IPS-11a (cell line): ENCODE measurements at regions not wholly inside any gene's neighbourhood (a gene's known extent, or its start where the extent isn't known, plus 50 kb on each side); places are given as distances from the start of the nearest gene placed in this dataset.

ENCODE experiments used
- H3K4me3 ChIP-seq: one replicate; pipeline ENCODE4 v1.5.1; 2013; ENCODE audit warnings: low read depth, low read length, control low read depth

DNA sequence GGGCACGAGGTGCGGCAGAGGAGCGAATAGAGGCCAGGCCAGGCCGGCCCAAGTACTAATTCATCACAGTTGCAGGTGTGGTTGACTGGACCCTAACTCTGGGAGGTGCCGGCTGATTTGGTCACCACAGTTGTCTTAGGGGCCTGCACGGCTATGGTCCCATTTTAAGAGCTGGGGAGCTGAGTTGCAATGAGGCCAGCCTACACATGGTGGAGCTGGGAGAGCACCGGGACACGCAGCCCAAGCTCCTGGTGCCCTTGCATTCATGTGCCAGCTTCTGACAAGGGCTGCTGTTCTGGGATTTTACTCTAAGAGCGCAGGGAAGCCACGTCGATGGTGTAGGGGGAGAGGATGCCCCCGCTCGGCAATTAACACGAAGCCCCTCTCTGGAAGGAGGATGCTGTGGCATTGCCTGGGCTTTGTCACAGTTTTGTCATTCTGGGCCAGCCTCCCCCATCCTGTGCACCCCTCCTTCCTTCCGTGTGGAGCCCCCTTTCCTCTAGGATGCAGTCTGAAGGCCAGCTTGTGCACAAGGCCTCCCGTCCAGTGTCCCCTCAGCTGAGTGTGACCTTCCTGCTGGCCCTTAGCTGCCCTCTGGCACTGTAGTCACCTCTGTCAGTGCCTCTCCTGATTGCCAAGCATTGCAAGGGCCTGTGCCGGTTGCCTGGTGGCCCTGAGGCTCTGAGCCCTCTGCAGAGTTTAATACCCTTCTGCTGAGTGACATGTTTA lies 109.4 kb upstream of the C1QTNF9B start:
- H3K4me3 ChIP-seq, result no peak overlapping the region

DNA sequence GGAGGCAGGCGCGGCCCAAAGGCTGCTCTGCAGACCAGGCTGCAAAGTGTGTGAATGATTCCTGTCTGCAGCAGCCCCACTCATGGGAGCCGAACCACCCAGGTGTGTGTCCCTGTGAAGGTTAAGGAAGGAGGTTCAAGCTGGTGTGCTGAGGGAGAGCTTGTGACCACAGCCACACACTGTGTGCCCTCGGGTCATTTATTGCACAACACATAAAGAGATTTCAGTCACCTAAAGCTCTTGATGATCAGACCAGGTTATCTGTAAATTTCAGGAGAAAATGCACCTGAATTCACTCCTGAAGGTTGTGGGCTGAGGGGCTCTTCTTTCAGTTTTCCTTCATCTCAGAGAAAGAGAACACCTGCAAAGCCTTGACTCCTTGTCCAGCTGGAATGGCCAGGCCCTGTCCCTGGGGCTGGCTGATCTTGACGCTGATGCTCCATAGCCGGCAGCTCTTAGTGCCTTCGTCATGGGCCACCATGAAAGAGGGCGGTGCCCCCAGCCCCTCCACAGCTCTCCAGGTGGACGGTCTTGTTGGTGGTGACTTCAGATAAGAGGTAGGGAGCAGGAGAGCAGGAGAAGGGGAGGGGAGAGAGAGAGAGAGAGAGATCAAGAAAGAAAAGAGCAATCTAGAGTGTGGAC lies 110.8 kb upstream of the C1QTNF9B start:
- H3K4me3 ChIP-seq, result no peak overlapping the region

DNA sequence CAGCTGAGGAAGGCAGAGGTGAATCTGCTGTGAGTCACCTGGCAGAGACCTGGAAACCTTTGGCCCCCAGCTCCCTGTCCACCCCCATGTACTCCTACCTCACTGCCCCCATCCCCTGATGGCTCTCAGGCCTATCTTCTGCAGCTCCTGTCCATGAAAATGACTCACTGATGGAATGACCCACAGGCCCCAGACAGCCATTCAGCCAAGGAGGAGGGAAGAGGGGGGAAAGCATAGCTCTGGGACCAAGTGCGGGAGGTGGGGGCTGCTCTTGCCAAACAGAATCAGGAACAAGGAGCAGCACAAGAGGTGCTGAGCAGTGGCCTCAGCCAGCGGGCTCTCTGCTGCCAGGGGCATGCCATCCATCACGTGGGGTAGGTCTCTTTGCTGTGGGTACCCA lies 111.4 kb upstream of the C1QTNF9B start:
- H3K4me3 ChIP-seq, result no peak overlapping the region

DNA sequence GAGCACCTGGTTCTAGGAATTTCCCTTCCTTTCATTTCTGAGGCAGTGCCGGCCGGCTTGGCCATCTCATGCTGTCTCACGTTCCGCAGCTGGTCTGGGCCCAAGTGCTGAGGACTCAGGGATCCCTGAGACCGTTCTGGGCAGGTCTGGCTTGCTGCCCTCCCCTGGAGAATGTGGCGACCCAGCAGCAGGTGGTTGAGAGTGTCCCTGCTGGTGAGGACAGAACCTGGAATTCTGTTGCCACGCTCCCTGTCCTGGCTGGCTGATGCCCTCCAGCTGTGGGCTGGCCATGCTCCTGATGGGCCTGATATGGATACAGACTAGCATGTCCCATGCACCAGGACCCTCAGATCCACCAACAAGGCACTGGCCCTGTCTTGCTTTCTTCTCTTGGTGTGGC lies 114.0 kb upstream of the C1QTNF9B start:
- no peak overlapping the region for H3K4me3 ChIP-seq

DNA sequence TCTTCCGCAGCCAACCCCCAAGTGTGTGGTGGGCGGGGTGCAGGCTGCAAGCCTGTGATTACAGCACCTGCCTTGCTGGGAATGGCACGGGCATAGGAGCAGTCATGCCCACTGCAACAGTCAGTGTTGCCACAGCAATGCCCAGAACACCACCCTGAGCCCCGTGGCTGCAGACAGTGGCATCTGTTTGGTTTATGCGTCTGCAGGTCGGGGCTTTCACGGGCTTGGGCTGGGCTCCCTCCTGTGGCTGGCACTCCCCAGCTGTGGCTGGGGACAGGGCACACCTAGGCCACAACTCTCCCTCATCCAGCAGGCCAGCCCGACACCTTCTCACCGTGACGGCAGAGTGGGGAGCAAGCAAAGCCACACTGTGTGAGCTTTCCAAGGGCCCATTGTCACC lies 115.3 kb upstream of the C1QTNF9B start:
- H3K4me3 ChIP-seq, result no peak overlapping the region

DNA sequence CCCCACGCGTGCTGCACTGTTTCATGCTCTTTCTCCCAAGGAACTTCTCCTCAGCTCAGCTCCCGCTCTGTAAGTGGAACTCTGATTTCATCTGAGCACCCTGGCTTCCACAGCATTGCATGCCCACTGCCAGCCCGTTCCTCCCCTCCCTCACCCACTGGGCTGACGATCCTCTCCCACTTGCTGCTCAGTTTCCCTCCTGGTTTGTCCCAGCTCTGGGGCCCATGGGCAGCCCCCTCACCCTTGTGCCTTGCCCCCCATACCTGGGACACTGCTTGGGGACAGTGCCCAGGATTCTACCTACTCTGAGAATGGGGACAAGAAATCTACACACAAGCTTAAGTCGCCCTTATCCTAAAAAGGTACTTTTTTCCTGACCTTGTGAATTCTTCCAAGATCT lies 115.9 kb upstream of the C1QTNF9B start:
- no peak overlapping the region for H3K4me3 ChIP-seq

DNA sequence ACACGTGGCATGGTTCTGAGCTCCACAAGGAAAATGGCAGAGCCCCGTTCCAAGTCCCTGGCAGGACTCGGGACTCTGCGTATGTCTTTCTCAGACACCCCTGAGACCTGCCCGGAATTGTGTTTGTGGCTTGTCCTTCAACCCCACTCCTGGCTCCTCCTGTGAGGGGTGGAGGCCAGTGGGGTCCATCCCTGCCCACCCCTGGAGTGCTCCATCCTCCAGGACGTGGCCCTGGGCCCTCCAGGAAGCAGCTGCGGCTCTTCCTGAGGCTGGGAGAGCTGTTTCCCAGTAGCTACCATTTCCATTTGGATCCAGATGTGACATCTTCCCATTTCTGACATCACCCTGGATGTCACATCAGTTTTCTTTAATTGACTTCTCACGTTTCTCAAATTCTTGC lies 118.7 kb upstream of the C1QTNF9B start:
- no peak overlapping the region for H3K4me3 ChIP-seq

DNA sequence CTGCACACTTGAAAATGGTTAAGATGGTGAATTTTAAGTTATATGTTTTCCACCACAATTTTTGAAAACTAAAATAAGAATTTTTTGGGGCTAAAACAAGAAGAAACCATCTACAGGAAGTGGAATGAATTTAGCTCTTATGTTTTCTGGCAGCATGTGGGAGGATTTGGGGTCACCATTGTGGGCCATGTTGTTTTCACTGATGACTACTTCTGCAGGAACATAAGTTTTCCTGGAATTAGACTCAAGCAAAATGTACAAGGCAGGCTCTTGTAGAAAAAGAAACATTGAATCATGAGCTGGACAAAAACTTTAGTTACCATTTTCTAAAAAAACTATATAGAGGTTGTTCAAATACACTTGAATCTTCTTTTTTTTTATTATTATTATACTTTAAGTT lies 125.3 kb upstream of the C1QTNF9B start:
- H3K4me3 ChIP-seq, result no peak overlapping the region

DNA sequence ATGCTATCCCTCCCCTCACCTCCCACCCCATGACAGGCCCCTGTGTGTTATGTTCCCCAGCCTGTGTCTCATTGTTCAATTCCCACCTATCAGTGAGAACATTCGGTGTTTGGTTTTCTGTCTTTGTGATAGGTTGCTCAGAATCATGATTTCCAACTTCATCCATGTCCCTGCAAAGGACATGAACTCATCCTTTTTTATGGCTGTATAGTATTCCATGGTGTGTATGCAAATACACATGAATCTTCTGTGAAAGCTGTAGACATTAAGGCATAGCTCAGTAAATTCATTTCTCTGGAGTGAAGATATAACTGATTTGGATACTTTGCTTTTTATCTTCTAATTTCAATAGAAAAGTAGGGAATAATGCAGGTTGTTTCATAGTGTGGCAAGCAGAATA lies 125.8 kb upstream of the C1QTNF9B start:
- H3K4me3 ChIP-seq, result no peak overlapping the region

DNA sequence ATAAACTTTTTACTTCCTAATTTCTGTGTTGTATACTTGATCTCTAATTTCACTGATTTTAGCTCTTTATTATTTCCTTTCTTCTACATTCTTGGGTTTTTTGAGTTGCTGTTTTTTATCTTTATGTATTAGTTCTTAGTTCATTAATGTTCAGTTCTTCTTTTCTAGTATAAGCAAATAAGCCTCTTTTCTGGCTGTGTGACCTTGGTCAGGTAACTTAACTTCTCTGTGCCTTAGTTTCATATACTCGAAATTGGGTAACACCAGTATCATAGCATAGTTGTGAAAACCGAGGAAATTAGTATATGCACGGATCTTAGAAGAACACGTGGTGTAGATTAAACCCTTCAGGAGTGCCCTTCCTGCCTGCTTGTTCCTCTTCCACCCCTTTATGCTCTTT lies 130.2 kb upstream of the C1QTNF9B start:
- no peak overlapping the region for H3K4me3 ChIP-seq

DNA sequence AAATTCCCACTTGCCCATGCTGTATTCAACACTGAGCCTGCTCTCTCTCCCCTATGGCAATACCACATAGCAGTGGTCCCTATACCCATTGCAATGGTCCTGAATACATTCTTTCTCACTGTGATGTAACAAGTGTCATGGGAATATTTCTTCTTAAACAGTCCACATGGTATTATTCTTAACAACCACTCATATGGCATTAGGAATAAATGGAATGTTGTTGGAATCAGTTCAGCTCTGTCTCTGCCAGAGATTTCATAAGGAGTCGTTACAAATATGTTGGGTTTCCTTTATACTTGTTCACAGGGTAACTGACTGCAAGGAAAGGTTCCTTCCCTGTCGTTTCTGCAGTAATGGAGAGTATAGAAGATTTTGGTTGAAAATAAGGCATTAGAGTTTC lies 128.3 kb upstream of the SPATA13 start:
- no peak overlapping the region for H3K4me3 ChIP-seq

DNA sequence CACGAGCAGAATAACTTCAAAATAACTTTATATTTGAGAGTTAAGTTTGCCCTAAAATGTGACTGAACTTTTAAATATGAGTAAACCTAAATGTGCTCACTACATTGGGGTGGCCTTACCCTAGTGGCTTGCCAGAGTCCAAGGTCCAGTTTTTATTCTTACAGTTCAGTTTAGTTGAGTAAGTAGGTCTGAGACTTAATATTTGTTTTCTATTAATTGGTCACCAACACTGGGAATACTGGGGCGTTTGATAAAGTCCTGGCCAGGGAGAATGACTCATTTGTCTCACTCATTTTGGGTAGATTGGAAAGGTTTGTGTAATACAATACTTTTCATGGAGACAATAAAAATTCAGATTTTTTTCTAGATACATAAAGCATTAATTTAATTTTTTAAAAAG lies 127.8 kb upstream of the SPATA13 start:
- H3K4me3 ChIP-seq, result no peak overlapping the region

DNA sequence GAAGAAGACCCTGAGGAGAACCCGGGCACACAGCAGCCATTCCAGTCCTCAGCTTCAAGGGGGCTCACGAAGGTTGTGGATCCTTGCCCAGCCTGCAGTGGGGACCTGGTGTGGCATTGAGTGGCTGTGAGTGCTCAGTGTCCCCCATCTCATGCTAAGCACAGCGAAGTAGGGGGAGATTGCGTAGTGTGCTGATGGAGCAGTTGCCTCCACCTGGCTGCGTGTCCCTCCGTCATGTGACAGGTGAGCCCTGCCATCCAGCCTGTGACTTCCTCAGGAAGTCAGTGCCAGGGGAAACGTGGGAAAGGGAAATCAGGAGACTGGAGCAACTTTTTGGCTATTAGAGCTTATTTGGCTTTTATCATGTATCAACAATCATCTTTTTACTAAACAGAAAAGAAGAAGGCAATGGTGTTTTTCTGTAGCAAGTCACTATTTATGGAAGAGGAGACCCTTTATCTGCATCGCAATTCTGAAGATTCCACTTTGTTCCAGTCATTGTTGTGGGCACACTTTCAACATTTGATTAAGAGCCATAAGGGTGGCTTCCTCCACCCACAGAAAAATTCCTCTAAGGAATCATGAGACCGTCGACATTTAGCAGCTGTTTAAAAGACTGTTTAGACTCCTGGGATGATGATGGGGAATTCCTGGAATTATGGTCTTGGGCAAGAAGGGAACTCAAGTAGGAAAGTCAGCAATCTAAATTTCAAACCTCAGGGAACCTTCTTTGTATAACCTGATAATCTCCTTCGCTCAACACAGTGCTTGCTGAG lies 126.8 kb upstream of the SPATA13 start:
- no peak overlapping the region for H3K4me3 ChIP-seq

DNA sequence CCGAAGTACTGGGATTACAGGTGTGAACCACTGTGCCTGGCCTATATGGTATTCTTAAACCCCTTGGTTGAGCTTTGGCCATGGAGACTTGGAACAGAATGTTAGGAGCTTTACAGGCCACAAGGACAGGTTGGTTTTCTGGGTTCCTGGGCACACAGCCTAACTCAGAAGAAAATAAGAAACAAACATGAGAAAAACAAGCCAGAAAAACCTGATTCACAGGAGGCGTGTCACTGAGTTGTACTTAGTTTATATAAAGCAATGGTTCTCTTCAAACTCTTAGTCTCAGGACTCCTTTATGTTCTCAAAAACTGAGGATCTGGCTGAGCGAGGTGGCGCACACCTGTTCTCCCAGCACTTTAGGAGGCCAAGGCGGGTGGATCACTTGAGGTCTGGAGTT lies 125.1 kb upstream of the SPATA13 start:
- no peak overlapping the region for H3K4me3 ChIP-seq

DNA sequence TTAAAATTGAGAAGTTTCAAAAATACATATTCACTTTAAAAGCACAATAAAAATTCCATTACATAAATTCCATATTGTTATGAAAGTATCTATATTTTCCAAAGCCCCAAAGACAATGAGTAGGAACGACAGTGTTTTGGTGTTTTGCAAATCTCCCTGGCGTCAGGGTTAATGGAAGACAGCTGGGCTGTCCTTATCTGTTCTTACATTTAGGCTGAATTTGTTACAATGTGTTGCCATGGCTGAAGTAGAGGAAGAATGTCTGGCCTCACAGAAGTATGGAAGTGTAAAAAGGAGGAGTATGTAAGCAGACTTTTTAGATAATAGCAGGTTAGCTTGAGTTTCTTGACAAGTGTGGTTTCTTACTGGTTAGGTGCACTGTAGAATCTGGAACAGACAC lies 124.4 kb upstream of the SPATA13 start:
- no peak overlapping the region for H3K4me3 ChIP-seq

DNA sequence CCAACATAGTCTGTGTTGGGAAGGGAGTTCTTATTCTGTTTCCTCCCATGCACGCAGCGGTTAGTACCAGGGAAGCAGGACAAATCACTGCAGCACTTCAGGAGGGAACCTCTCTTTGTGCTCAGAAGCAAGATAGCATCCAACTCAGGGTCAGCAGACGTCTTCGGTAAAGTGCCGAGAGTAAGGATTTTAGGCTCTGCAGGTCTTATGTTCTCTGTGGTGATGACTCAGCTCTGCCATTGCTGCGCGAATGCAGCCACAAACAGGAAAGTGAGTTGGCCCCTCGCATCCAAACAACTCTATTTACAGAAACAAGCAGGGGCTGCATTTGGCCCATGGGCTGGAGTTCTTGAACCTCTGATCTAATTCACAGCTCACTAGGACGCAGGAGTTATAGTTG lies 122.1 kb upstream of the SPATA13 start:
- no peak overlapping the region for H3K4me3 ChIP-seq

DNA sequence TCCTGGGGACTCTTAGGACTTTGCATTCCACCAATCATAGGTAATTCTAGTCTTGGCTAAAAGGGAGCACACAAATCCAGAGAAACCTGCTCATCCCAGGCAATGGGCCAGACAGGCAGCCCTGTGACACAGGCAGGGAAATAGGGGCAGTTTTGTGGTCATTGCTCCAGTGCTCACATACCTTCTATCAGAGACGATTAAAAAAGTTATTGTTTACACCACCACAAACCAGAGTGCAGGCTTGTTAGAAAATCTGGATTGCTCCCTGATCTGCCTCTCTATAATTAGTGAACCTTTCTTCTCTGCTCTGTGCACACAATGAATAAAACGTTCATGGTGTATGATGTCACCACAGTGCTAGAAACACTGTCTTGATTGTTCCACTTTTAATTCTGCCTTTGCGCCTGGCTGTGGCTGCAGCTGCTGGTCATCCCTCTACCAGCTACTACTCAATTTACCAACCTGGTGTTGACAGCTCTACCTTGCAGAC lies 121.6 kb upstream of the SPATA13 start:
- no peak overlapping the region for H3K4me3 ChIP-seq

DNA sequence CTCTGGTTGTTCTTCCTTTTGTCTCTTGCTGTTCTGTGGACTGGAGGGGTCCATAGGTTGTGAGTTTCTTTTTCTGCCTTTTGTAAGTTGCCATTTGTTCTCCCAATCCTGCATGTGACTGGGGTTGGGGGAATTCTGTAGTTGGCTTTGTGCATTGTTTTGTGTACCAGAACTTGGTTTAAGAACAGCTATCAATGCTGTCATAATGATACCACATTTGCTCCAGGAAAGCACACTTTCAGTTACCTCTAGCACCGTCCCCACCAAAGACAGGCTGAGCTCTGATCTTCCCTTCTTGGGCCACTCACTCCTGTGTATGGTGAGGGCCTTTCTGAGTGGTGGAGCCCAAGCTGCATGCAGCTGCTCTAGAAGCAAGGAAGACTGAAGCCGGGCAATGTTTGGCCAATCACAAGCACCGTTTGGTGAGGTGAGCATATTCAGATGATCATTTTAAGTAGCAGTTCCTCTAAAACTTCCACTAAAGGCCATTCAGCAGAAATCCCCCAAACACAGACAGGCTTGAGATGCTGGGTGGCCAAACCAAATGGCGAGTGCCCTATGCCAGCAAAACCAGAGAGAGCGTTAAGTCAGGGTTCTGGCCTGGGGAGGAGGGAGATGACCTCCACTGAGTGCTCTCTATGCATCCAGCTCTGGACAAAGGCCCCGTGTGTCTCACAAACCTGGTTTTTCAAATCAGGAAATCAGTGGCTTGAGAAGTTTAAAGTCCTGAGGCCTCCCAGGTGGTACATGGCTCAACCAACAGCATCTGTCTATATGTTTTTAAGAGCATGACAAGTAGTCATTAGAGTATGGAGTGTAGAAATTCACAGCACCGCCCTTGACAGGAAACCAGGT lies 120.7 kb upstream of the SPATA13 start:
- no peak overlapping the region for H3K4me3 ChIP-seq

DNA sequence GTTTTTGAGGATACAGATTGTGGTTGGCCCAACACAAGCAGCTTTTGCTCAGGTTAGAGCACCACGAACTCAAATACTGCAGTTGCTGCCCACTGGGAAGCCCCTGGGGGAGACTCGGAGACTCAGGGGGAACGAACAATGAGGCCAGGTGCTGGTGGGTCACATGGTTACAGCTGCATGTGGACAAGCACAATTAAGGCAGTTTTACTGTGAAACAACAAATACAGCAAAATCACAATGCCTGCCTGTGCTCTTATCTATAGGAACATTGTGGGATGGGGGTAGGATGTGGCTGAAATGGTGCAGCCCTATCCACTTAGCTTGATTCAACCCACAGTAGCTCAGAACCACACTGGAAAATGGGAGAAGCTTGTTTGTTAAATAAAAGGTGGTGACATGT lies 119.7 kb upstream of the SPATA13 start:
- no peak overlapping the region for H3K4me3 ChIP-seq

DNA sequence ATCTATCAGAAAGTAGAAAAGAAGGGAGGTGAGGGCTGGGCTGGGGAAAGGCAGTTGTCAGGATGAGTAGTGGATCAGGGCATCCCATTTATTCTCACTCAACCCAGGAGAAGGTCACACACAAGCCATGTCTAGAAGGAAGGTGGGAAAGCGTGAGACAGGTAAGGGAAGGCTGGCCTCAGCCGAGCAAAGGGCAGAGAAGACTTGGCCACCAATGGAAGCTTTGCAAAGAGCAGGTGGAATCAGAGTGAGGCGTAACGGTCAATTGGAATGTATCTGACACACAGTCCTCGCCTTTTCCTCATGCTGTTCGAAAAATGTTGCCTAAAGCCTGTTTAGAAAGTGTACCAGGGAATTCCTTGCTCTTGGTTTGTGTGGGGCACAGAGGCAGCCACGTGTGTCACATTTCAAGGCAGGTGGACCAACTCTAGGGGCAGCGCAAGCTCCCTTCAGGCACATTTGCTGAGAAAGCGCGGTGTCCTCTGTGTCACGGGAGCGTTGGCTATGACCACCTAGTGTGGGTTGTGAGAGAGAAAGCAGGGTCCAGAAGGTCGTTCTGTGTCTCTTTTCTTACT lies 118.8 kb upstream of the SPATA13 start:
- H3K4me3 ChIP-seq, result no peak overlapping the region
